DND-41 (cell line): ENCODE measurements at regions not wholly inside any gene's neighbourhood (a gene's known extent, or its start where the extent isn't known, plus 50 kb on each side); places are given as distances from the start of the nearest gene placed in this dataset.

Source experiments
- CTCF ChIP-seq: IDR thresholded peaks from 2 replicates; pipeline ENCODE4 v1.5.1; 2012; ENCODE audit warnings: borderline replicate concordance, low read length, moderate library complexity, mild to moderate bottlenecking; ENCODE audit not compliant: poor library complexity, severe bottlenecking; ENCODE audit errors: extremely low read depth
- EZH2 ChIP-seq: IDR thresholded peaks from 3 replicates; pipeline ENCODE4 v1.6.1; 2012; ENCODE audit warnings: borderline replicate concordance, low read depth, mild to moderate bottlenecking, moderate library complexity, low read length, inconsistent platforms; ENCODE audit not compliant: severe bottlenecking

DNA sequence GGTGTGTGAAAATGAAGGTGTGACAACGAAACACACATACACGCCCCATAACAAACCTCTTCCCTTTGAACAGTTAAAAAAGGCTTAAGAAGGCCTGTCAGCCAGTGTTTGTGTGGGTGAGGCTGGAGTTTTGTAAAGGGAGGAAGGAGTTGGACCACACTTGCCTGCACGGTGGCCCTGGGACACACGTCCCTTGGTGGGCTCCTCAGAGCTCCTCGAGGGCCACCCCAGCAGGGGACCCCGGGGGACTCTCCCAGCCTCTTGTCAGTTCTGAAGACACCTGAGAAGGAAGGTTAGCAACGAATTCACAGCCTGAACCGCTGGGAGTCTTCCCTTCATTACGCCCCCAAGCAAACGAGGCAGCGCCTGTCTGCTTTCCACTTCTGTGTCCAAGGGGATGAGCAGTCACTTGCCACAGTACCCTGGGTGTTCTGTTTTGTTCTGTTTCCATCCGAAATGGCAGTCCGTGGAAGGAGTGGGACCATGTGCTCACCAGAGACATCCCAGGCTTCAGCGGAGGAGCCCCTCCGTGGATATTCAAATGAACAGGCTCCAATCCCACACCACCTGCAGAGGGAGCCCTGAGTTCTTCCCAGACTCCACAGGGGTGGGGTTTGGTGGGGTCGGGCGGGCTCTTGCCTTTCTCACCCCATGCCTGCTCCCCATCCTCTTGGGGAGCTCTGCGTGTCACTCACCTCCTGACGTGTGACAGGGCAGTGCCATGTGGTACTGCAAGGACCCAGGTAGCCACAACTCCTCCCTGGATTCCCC is 68.6 kb downstream of the NRN1 start:
- no peak for TF ChIP-seq CTCF
- TF ChIP-seq EZH2, result no peak
